ENCODE measurements at regions not wholly inside any gene's neighbourhood (a gene's known extent, or its start where the extent isn't known, plus 50 kb on each side); places are given as distances from the start of the nearest gene placed in this dataset.

GRCh38 chr14:101505236-101505970 is 55.9 kb upstream of the DIO3 start:
- POLR2A ChIA-PET: no interaction called here
- H3K27me3 ChIP-seq (ENCODE audit: control insufficient read depth in 2 of 2, insufficient read depth in 2 of 2, low read length in 2 of 2): no peaks in the 10 kb centered on the region
- intact Hi-C loops (cut with micrococcal nuclease): no loop called here
- no peaks in the 10 kb centered on the region for H3K4me1 ChIP-seq (ENCODE audit: control insufficient read depth, extremely low read depth, insufficient read depth, low read length)
- no peaks in the 10 kb centered on the region for H4K20me1 ChIP-seq (replicated peaks; ENCODE audit: control insufficient read depth, extremely low read depth, insufficient read depth, low read length)
- no peaks in the 10 kb centered on the region for H3K9me3 ChIP-seq (replicated peaks; ENCODE audit: control insufficient read depth, insufficient read depth, low read length)
- no peaks in the 10 kb centered on the region for H3K36me3 ChIP-seq (ENCODE audit: control insufficient read depth in 2 of 2, extremely low read depth in 1 of 2, insufficient read depth in 2 of 2, low read length in 2 of 2)
- H3K4me2 ChIP-seq (ENCODE audit: insufficient read depth, low read length): no peak overlapping the region
- DNase-seq (ENCODE audit: low read depth, low spot score) (no peak), FAIRE-seq (no peak)
- BruUV-seq (replicated peaks): no TSS peak
- H3K27ac ChIP-seq (ENCODE audit: insufficient read depth, low read depth, low read length): no peak overlapping the region
- H3K4me3 ChIP-seq (replicated peaks in 1 of 3; ENCODE audit: insufficient read depth in 1 of 3, low read depth in 1 of 3, low read length in 3 of 3): no peak overlapping the region
- no peaks in the 10 kb centered on the region for H3K9me1 ChIP-seq (replicated peaks; ENCODE audit: control insufficient read depth, extremely low read depth, insufficient read depth, low read length)
- CTCF ChIA-PET: no interaction called here
- TF ChIP-seq CTCF (IDR thresholded peaks at IDR 0.05; ENCODE audit: extremely low read depth in 1 of 2, insufficient read depth in 1 of 2, low read depth in 1 of 2, low read length in 2 of 2) (no peak), MAX (IDR thresholded peaks at IDR 0.05; ENCODE audit: insufficient read depth, insufficient read length) (no peak), EZH2 (IDR thresholded peaks at IDR 0.05; ENCODE audit: borderline replicate concordance, low read depth, low read length, severe bottlenecking) (no peak), POLR2A (IDR thresholded peaks at IDR 0.05; ENCODE audit: low read depth, low read length) (no peak), MYC (IDR thresholded peaks at IDR 0.05; ENCODE audit: low read depth, low read length) (no peak), GATA2 (IDR thresholded peaks at IDR 0.05; ENCODE audit: insufficient read depth, insufficient read length, low read depth, low read length) (no peak), POLR2AphosphoS5 (IDR thresholded peaks at IDR 0.05; ENCODE audit: insufficient read depth, low read depth, low read length) (no peak), FOS (IDR thresholded peaks at IDR 0.05; ENCODE audit: borderline replicate concordance, insufficient read depth, low read length) (no peak), JUN (IDR thresholded peaks at IDR 0.05; ENCODE audit: borderline replicate concordance, insufficient read depth, insufficient read length, low read depth) (no peak)
- dilution Hi-C loops (cut with MboI; ENCODE audit: extremely low pct_ligation_motif_present, low sequenced_read_pairs): no loop called here
- H3K79me2 ChIP-seq (ENCODE audit: control insufficient read depth, insufficient read depth, low read length): no peaks in the 10 kb centered on the region
- no peak overlapping the region for H3K9ac ChIP-seq (replicated peaks; ENCODE audit: extremely low read depth, insufficient read depth, low read length)
- no peak overlapping the region for H2AFZ ChIP-seq (ENCODE audit: low read depth, low read length)

Data from endothelial cell of umbilical vein (primary cell).